HG02973 (cell line): ENCODE measurements at regions not wholly inside any gene's neighbourhood (a gene's known extent, or its start where the extent isn't known, plus 50 kb on each side); places are given as distances from the start of the nearest gene placed in this dataset.

Experiments used
- ATAC-seq: cut with Tn5 transposase; IDR thresholded peaks from one replicate; pipeline ENCODE4 v1.9.1; 2021; ENCODE audit warnings: moderate library complexity; ENCODE audit not compliant: unreplicated experiment

DNA sequence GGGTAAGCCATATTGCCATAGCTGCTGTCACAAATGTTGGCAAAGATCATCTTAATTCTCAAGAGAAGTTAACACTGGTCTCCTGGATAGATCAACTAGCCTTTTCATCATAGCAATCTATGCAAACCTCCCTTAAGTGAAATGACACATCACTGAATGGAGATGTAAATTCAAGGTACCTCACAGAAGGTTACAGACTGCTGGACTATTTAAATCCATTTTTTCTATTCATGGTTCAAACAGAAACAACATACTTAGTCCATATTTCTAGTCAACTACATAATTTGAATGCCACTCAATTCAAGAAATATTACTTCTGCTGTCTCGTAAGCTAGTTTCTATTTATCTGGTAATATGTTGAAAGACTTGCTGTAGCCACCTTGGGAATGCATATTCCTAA is 748.3 kb downstream of the C12orf50 start:
- peak; percentile 60 for ATAC-seq

DNA sequence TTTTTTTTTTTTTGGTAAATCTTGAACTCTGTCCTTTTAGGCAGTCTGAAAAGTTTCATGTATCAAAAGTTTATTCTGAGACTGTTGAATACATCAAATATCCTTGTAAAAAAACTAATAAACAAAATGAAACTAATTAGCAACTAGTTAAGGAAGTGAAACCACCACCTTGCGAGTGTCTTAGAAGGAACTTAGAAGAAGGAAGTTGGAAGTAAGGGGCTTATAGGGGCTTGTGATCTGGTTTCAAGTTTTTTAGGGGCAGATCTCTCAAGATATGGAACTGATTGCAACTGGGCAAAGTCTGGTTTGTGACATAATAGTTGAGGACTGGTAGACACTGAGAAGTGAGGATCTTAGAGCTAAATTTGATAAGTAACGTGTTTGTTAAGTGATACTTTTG is 748.8 kb downstream of the C12orf50 start:
- ATAC-seq: peak; percentile 92

DNA sequence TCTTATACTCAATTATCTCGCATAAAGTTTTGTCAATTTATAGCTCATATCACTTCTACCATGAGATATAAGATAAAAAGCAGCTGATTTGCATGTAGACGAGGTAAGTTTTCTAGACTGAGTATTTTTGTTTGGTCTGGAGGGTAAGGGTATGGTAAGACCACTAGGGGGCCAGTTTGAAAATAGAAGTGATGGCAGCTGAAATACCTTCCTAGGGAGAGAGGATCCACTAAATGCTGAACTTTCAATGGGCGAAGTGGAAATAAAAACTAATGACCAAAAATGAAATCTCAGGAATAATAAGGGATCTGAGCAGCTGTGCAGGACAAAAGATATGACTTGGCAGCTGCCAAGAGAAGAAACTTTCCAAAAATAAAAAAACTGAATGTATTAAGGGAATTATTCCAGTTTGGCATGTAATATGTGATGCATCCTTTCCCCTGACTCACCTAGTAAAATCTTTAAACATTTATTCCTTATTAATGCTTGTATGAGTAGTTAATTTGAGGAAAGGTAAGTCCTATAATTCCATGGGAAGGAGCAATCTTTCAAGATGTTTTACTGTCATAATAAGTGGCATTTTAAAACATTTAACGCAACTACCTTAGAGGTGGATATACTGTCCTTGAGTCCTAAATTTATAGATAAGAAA is 754.5 kb downstream of the C12orf50 start:
- ATAC-seq: peak; percentile 74

DNA sequence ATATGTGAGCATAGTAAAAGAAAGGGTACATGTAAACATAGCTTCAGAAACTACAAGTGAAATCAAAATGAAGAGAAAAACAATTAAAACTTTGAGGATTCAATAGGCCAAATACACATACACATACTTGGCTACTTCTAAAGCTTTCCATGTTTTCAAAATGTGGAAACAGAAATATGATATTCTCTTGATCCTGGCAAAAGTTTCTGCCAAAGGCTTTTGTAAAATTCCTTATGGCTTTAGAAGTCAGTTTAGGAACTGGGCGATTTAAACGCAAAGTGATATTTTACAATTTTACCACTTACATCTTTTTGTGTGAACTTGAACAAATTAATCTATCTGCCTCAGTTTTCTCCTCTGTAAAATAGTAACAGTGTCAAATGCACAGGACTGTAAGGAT is 756.4 kb downstream of the C12orf50 start:
- ATAC-seq: no peak

DNA sequence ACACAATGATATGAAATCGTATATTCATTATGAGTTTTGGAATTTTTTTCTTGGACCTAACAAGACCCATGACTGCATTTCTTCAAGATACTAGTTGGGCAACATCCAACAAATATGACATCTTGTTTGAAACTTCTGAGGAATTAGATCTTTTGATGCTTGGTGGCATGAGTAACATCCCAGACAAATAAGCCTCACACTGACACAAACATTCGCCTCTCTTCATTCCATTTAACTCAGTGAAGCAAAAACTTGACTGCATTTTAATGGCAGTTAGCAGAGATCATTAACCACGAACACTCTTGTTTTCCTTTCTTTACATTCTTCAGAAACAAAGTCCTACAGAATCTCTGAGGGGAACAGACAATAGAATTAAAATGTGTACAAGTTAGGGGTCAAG is 758.3 kb downstream of the C12orf50 start:
- no peak for ATAC-seq

DNA sequence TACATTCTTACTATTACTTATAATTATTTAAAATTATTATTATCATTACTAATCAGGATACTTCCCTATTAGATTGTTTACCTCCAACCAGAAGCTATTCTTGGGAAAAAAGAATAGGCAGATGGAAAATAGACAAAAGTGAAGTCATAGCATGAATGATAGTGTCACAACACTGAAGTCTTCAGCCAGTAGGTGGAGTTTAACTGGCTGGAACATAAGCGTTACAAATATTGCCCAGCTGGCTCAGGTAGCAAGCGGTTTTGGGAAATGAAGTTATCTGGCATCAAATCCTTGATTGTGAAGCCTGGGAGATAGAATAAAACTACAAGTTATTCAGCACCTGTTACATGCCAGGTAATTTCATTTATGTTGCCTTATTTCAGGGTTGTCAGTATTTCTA is 762.9 kb downstream of the C12orf50 start:
- ATAC-seq: no peak

DNA sequence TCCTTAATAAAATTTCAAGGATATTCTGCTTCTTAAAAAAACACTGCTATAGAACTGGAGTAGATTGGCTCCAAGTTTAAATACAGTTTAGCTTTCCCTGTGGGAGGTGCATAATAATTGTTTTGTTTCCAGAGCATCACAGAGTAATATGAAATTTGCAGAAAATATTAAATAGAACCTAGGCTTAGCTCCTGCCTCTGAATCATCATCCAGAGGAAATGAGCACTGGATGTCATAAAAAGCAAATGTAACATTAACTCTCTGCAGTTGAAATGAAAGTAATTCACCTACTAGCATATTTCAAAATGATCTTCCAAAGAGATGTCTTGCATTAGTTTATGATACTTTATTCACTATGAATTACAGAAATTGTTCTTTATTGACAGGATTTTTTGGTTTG is 769.8 kb downstream of the C12orf50 start:
- no peak for ATAC-seq

DNA sequence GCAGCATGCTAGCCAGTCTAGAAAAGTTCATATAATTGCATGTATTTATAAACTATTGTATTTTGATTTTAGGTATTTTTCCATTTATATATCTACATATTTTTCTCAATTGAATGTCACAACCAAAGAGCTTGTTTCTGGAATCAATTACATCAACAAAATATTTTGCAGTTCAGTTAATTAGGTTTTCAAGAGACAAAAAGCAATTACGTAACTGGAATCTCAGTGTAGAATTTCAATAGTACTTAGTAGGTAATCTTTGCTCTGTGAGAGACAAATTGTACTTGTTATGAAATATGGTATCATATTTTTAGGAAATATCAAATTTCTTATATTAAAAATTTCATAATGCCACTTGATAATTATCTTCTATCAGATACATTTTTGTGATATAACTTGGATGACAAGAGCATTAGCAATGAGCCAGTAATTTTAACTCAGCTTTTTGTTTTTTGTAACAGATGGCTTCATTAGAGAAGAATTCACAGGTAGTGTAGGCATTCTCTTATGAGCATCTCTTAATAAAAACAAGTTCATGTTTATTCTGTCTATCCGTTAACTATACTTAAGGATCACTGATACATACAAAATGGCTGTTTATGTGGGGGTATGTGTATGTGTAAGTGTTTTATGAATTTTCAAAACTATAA is 774.7 kb downstream of the C12orf50 start:
- ATAC-seq: no peak

DNA sequence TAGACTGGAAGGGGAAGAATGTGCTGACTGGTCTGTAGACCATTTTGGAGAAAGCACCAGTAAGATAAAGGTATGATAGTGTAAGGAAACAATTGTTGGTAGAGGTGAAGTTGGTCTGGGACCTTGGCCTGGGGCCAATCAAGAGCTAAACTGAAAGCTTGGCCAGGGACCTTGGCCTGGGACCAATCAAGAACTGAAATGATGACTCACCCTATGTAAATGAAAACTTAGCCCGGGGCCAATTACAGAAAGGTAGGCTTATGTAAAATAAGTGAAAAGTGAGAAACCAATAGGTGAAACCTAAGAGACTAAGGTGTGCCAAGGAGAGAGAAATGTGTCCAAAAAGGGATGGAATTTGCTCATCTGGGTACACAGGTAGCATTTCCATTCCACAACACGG is 776.0 kb downstream of the C12orf50 start:
- ATAC-seq: no peak

DNA sequence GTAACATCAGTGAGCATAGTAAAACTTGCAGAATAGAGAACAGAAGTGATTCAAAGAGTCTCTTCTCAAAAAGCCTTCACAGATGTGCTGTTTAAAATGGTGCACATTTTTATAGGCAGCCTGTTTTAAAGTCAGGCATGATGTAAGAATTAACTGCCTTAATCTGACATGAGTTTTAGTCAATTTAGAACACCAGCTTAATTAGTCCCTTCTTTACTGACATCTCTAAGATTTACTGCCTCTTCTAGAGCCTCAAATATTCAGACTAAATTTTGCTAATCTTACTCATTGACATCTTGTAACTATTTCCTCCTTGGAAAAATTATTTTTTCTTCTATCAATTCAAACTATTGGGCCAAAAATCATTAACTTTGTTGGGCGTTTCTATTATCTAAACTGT is 782.5 kb downstream of the C12orf50 start:
- ATAC-seq: no peak

DNA sequence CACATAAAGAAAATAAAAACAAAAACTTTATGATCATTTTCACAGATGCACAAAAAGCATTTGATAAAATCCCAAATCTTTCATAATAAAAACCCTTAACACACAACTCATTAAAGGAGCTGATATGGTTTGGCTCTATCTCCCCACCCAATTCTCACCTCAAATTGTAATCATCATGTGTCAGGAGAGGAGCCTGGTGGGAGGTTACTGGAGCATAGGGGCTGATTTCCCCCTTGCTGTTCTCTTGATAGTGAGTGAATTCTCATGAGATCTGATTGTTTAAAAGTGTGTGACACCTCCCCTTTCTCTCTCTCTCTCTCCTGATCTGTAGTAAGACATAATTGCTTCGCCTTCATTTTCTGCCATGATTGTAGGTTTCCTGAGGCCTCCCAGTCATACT is 790.7 kb downstream of the C12orf50 start:
- ATAC-seq: no peak

DNA sequence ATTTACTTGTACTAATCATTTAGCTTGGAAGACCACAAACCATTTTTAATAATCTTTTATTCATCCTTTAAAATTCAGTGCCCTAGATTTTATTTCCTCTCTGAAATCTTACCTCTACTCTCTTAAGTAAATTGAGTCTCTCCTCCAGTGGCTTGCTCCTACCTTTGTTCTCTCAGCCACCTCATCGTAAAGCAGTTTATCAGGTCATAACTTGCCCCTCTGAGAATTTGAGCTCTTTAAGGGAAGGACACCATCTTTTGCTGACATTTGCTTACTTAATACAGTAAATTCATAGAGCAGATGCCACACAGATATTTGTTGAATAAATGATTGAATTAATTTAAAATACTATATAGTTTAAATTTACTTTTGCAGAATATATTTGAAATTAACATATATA is 794.3 kb downstream of the C12orf50 start:
- no peak for ATAC-seq

DNA sequence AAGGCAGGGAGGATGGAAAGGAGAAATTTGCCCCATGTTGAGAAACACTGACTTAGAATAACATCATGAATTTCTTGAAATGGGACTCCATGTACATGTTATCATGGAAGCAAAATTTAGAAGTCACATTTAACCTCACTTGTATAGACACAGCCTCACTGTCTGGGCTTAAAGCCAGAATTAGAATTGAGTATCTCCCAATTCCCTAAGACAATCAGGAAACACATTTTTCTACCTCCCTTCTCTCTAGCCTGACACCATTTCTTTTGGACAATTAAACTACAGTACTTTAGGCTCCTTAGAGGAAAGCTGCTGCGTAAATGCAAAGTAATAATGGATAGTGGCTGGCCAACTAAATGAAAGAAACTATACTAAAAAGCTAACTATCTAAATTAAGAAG is 795.5 kb downstream of the C12orf50 start:
- no peak for ATAC-seq

DNA sequence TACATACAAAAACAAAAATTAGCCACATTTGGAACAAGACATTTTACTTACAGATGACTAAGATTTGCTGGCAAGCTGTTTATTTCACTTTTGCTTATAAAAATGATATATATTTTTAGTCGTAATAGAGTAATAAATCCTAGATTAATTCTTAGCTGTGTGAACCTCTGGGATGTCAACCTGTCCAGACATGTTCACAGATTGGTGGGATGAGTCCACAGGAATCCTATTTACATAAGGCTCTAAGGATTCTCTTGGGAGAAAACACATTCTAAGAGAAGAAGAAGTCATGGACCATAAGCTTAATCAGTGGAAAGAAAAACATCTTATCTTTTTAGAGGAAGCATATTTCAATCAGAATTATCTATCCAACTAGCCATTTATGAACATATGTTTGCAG is 797.4 kb downstream of the C12orf50 start:
- no peak for ATAC-seq

DNA sequence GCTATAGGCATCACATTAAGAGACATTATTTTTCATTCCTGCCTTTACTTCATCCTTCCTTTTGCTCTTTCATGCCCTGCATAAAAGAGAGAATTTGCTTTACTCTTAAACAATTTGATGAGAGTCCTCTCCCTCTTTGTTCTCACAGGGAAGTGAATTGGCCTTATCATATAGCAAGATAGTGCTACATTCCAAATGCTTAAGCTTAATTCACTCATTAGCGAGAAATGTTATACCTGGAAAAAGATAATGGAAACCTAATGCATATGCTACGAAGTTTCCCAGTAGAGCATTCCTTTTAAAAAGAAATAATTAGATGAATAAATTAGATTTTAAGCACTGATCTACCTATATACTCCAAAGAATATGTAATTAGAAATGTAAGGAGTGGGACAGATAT is 798.8 kb downstream of the C12orf50 start:
- ATAC-seq: no peak

DNA sequence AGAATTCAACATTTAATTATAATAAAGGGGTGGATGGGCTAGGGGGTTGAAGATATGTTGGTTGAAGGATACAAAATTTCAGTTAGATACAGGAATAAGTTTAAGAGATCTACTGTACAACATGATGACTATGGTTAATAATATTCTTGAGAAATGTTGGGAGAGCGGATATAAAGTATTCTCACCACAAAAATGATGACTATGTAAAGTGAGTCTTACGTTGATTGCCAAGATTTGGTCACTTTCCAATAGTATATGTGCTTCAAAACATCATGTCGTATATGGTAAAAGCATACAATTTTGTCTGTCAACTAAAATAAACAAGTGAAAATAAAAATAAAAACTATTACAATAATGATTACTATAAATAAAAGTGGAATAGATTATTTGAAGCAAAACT is 802.0 kb downstream of the C12orf50 start:
- ATAC-seq: no peak

DNA sequence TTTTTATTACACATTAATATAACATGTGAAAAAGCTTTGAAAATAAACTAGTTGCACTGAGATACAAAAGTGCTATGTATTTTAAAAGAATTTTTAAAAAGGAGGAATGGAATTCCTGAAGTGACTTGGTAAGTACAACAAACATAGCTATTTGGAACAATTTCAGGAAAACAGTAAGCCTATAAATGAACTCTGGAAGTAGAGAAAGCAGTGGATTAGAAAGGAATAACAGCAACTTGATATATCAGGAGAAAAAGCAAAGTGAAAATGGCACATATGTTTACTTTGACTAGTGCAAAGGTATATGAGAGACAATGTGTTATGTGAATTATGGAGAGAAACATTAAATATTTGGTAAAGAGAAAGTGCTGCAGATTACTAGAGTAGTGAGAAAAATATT is 811.7 kb downstream of the C12orf50 start:
- no peak for ATAC-seq

DNA sequence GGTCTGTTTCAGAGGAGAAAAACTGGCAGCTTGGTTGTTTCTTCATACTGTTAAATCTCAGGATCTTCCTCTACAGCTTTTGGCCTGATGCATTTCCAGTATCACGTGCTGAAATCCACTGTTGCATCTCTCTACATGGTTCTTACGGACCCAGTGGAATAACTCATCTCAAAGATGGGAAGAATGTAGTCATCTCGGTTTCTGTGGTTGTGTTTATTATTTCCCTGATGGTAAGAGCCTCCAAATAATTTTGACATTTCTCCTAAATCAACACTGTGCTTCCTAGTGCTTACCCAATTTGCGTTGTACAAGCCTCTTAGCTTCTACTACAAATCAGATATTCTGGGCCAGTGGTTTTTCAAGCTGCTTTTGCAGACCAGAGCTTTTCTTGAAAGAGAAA is 812.8 kb downstream of the C12orf50 start:
- ATAC-seq: no peak

DNA sequence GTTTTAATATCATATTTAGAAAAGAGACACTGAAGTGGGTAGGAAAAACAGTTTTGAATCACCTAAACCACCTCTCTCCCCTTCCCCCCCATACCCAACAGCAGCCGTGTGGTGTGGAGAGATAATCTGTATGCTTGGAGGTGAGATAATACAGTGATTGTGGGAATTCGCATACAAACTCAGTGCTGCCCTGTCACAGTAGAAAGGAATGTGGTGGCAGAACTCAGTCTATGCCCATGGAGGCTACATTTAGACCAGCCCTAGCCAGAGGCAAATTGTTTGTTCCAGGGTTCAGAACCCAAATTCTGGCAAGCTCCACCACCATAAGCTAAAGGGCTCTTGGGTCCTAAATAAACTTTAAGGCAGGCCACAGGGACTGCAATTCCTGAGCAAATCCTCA is 827.0 kb downstream of the C12orf50 start:
- ATAC-seq: no peak

DNA sequence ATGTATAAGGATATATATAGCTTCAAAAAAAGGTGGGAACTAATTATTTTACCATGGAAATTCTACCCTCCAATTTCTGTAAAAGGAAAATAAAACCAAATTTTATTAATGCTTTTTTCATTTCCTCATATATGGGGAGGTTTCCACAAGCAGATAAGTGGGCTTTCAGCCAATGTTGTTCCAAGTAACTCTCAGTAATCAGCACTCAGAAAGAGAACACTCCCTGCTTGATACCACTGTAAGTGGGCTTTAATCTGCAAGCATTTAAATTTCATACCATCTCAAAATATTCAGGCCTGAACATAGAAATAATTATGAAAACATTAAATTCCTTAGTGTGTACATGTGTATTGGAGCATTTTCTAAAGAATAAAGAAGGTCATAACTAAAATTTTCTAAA is 827.6 kb downstream of the C12orf50 start:
- ATAC-seq: no peak

DNA sequence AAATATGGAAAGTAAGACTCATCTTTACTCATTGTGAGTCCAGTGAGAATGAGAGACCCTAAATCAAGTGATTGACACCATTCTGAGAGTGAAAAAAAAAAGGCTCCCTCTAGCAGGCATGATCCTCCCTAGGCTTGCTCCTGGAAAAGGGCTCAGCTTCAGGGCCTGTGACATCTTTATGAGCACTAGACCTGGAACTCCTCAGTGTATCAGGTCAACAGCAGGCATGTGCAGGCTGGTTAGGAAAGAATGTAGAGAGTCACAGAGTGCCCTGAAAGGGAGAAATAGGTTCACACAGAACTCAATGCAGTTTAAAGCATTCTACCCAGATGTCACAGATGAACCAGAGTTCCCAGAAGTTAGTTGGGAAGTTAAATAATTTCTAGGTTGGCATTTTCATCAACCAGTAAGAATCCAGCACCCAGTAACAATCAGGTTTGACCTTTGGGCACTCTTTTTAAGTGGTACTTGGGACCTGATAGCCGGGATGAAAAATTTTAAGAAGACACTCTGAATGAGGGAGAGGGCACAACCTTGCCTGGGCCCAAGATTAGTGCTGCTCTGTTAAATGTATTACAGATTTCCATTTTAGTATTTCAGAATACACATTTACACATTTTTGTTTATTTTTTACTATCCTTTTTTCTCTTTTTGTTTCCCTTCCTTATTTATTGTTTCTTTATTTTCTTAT is 828.8 kb downstream of the C12orf50 start:
- ATAC-seq: no peak

DNA sequence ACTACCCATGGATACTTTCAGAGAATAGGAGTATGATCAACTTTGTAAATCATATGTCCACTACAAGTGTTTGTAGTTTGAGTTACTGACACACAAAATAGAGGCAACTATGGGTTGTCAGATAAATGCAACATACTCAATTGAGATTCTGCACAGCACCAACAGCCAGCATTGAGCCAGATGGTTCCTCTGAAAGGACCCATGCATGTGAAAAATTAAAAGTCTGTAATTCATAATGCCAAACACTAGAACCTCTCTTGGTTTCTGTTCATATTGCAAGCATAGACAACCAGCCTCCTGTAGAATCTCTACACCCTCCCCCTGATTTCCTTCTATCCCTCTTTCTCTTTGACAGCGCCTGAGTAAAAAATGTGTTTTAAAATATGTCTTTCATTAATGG is 831.0 kb downstream of the C12orf50 start:
- ATAC-seq: no peak
